ENCODE measurements at regions not wholly inside any gene's neighbourhood (a gene's known extent, or its start where the extent isn't known, plus 50 kb on each side); places are given as distances from the start of the nearest gene placed in this dataset.

DNA sequence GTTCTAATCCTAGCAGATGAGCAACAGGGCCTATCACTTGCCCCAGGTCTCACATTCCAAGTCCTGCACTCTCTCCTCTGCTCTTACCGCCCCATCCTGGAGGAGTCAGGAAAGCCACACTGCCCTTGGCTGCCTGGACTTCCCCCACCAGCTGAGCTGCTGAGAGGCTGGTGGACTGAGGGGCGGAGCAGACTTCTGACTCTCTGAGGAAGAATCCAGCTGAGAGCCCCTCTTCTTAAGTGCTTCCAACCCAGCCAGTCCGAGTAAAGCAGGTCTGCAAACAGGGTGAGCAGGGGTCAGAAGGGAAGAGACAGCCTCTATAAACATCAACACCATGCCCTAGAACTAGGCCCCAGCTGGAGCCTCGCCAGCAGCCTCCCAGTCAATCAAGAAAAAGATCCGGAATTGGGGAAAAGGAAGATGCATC, 92.4 kb upstream of the TMEM72 start:
- Mint-ChIP-seq H3K27me3 (ENCODE audit: low read depth) (no peaks in the 10 kb centered on the region), H3K36me3 (ENCODE audit: low read depth) (peaks cover under 1% of the 10 kb centered on the region), H3K9me3 (ENCODE audit: low read depth) (peaks cover 2% of the 10 kb centered on the region), H3K27ac (ENCODE audit: unreplicated experiment) (no peak overlapping the region), H3K4me1 (ENCODE audit: low read depth) (peaks cover 6% of the 10 kb centered on the region), H3K4me3 (ENCODE audit: unreplicated experiment) (no peak overlapping the region)
- TF ChIP-seq, protein P1, sequence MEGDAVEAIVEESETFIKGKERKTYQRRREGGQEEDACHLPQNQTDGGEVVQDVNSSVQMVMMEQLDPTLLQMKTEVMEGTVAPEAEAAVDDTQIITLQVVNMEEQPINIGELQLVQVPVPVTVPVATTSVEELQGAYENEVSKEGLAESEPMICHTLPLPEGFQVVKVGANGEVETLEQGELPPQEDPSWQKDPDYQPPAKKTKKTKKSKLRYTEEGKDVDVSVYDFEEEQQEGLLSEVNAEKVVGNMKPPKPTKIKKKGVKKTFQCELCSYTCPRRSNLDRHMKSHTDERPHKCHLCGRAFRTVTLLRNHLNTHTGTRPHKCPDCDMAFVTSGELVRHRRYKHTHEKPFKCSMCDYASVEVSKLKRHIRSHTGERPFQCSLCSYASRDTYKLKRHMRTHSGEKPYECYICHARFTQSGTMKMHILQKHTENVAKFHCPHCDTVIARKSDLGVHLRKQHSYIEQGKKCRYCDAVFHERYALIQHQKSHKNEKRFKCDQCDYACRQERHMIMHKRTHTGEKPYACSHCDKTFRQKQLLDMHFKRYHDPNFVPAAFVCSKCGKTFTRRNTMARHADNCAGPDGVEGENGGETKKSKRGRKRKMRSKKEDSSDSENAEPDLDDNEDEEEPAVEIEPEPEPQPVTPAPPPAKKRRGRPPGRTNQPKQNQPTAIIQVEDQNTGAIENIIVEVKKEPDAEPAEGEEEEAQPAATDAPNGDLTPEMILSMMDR (IDR thresholded peaks at IDR 0.05), result no peak
- DNase-seq (ENCODE audit: low spot score), result no peak

DNA sequence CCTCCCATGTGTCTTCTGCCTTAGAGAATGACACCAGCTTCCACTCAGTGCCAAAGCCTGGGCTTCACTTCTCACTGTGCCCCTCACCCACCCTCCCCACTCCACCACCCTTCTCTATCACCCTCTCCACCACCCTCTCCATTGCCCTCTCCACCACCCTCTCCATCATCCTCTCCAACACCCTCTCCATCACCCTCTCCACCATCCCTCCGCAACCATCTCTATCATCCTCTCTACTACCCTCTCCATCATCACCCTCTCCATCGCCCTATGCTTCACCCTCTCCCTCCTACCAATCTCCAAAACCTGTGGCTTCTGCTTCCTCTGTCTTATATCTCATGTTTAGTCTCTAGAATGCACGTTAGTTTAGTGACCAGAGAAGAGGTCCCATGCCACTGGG, 91.0 kb upstream of the TMEM72 start:
- H3K36me3 Mint-ChIP-seq (ENCODE audit: low read depth), result peaks cover 1% of the 10 kb centered on the region
- no peaks in the 10 kb centered on the region for H3K27me3 Mint-ChIP-seq (ENCODE audit: low read depth)
- no peak for DNase-seq (ENCODE audit: low spot score)
- TF ChIP-seq, protein P1 (IDR thresholded peaks at IDR 0.05), result no peak
- H3K4me1 Mint-ChIP-seq (ENCODE audit: low read depth), result peaks cover 6% of the 10 kb centered on the region
- peaks cover 7% of the 10 kb centered on the region for H3K9me3 Mint-ChIP-seq (ENCODE audit: low read depth)
- no peak overlapping the region for H3K27ac Mint-ChIP-seq (ENCODE audit: unreplicated experiment)
- no peak overlapping the region for H3K4me3 Mint-ChIP-seq (ENCODE audit: unreplicated experiment)

DNA sequence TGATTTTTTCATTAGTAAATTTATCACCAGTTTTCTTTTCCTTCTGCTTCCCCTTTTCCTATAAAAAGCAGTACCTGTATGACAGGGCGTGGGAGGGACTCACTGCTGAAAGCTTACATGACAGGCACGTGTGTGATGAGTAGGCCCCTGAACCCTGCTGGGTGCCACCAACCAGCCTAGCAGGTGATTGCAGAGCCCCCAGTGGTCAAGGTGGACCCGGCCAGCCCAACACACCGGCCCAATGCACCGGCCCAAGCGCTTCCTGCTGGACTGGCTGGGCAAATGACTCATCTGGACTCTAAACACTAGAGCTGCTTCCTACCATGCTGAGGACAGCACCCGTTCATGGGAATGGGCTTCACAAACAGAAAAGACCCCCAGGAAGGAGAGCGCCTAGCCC, 89.8 kb upstream of the TMEM72 start:
- TF ChIP-seq, protein P1 (IDR thresholded peaks at IDR 0.05), result no peak
- Mint-ChIP-seq H3K27me3 (ENCODE audit: low read depth) (no peaks in the 10 kb centered on the region), H3K9me3 (ENCODE audit: low read depth) (peaks cover 7% of the 10 kb centered on the region), H3K4me3 (ENCODE audit: unreplicated experiment) (no peak overlapping the region), H3K27ac (ENCODE audit: unreplicated experiment) (no peak overlapping the region), H3K36me3 (ENCODE audit: low read depth) (peaks cover 1% of the 10 kb centered on the region), H3K4me1 (ENCODE audit: low read depth) (peaks cover 6% of the 10 kb centered on the region)
- DNase-seq (ENCODE audit: low spot score), result no peak

DNA sequence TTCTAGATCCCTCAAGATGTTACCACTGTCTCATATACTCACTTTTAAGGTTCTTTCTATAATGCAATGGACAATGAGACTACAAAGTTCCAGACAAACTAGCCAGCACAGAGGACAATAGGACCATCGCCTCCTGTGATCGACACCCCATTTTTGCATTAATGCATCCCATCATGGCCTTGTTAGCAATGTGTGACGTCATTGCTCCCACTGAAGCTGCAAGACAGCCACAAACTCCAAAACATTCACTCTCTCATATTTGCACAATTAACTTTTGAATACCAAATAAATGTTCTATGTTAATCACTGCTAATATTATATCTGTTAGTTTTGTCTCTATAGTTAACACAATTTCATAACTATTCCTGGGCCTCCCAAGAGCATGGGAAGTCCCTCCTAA, 88.8 kb upstream of the TMEM72 start:
- peaks cover 1% of the 10 kb centered on the region for H3K36me3 Mint-ChIP-seq (ENCODE audit: low read depth)
- no peaks in the 10 kb centered on the region for H3K27me3 Mint-ChIP-seq (ENCODE audit: low read depth)

DNA sequence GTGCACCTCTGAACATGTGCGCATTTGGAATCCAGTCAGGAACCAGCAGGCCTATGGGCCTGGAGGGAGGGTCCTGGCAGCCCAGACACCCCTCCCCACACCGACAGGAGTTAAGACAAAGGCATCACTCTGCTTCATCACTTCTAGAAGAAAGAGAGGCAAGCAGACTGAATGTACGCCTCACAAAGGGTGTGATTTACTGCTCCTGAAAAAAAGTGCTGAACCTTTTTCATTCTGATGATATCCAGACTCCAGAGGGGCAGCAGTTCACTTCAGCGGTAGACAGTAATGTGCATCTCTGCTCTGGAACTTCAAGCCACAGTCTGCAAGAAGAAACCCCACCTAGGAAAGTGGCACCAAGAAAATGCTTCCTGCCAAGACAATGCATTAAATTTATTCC, 88.2 kb upstream of the TMEM72 start:
- peaks cover 14% of the 10 kb centered on the region for H3K4me1 Mint-ChIP-seq (ENCODE audit: low read depth)
- H3K27ac Mint-ChIP-seq (ENCODE audit: unreplicated experiment), result no peak overlapping the region
- H3K9me3 Mint-ChIP-seq (ENCODE audit: low read depth), result peaks cover 7% of the 10 kb centered on the region
- H3K4me3 Mint-ChIP-seq (ENCODE audit: unreplicated experiment), result no peak overlapping the region
- peaks cover 1% of the 10 kb centered on the region for H3K36me3 Mint-ChIP-seq (ENCODE audit: low read depth)
- H3K27me3 Mint-ChIP-seq (ENCODE audit: low read depth), result no peaks in the 10 kb centered on the region
- TF ChIP-seq, protein P1 (IDR thresholded peaks at IDR 0.05), result no peak
- no peak for DNase-seq (ENCODE audit: low spot score)

More for the DNA sequence above, 88.8 kb upstream of the TMEM72 start:
- Mint-ChIP-seq H3K27ac (ENCODE audit: unreplicated experiment) (no peak overlapping the region), H3K4me1 (ENCODE audit: low read depth) (peaks cover 8% of the 10 kb centered on the region), H3K4me3 (ENCODE audit: unreplicated experiment) (no peak overlapping the region), H3K9me3 (ENCODE audit: low read depth) (peaks cover 7% of the 10 kb centered on the region)
- TF ChIP-seq, protein P1 (IDR thresholded peaks at IDR 0.05), result no peak
- DNase-seq (ENCODE audit: low spot score), result no peak

All from chondrocyte (in vitro differentiated cells).